T-helper 9 cell (primary cell): ENCODE measurements at regions not wholly inside any gene's neighbourhood (a gene's known extent, or its start where the extent isn't known, plus 50 kb on each side); places are given as distances from the start of the nearest gene placed in this dataset.
"Not testable (repeated sequence)": the region's sequence is repeated elsewhere in the genome, so short reads cannot be mapped to it uniquely, and the experiment has no call there.

Experiments
- DNase-seq: peaks from one replicate; pipeline ENCODE4 v3.0.0-alpha.2; 2020

- DNase-seq: not testable (repeated sequence)
These were observed 72.8 kb upstream of the SSBP2 start for GRCh38 chr5:81823736-81824135.

GRCh38 chr5:81820863-81821262 is 70.0 kb upstream of the SSBP2 start:
- no peak for DNase-seq

GRCh38 chr5:81820318-81820636 is 69.4 kb upstream of the SSBP2 start:
- no peak for DNase-seq

GRCh38 chr5:81819556-81820317 is 68.8 kb upstream of the SSBP2 start:
- no peak for DNase-seq

- no peak for DNase-seq
These were observed 67.1 kb upstream of the SSBP2 start for GRCh38 chr5:81817980-81818379.

- DNase-seq: no peak
These were observed 66.2 kb upstream of the SSBP2 start for GRCh38 chr5:81817086-81817485.

GRCh38 chr5:81815321-81815720 is 64.4 kb upstream of the SSBP2 start:
- no peak for DNase-seq

GRCh38 chr5:81808106-81808505 is 57.2 kb upstream of the SSBP2 start:
- no peak for DNase-seq

- DNase-seq: no peak
These were observed 54.2 kb upstream of the SSBP2 start for GRCh38 chr5:81805086-81805485.

- no peak for DNase-seq
These were observed 52.9 kb upstream of the SSBP2 start for GRCh38 chr5:81803812-81804211.

- DNase-seq: no peak
These were observed 51.7 kb upstream of the SSBP2 start for GRCh38 chr5:81802625-81803024.

- no peak for DNase-seq
These were observed 51.1 kb upstream of the SSBP2 start for GRCh38 chr5:81802020-81802419.

- no peak for DNase-seq
These were observed 49.9 kb upstream of the SSBP2 start for GRCh38 chr5:81800797-81801196.
